MM.1S (cell line): ENCODE measurements at regions not wholly inside any gene's neighbourhood (a gene's known extent, or its start where the extent isn't known, plus 50 kb on each side); places are given as distances from the start of the nearest gene placed in this dataset.

Source experiments
- EZH2 ChIP-seq: fragments of 300-600 bp; sonication (generic); optimal IDR thresholded peaks from 2 replicates; pipeline ENCODE3; 2017; ENCODE audit warnings: low read depth, mild to moderate bottlenecking, antibody characterized with exemption, low read length, mixed read lengths
- EZH2phosphoT487 ChIP-seq: fragments of 300-600 bp; sonication (generic); IDR thresholded peaks from 2 replicates; pipeline ENCODE4 v1.6.1; 2018; ENCODE audit warnings: antibody characterized with exemption, low read length
- TF ChIP-seq, protein P1 (sequence below): fragments of 300-600 bp; sonication (generic); IDR thresholded peaks from 2 replicates; pipeline ENCODE4 v1.5.1; 2016; ENCODE audit warnings: antibody characterized with exemption, low read length, mixed read lengths

DNA sequence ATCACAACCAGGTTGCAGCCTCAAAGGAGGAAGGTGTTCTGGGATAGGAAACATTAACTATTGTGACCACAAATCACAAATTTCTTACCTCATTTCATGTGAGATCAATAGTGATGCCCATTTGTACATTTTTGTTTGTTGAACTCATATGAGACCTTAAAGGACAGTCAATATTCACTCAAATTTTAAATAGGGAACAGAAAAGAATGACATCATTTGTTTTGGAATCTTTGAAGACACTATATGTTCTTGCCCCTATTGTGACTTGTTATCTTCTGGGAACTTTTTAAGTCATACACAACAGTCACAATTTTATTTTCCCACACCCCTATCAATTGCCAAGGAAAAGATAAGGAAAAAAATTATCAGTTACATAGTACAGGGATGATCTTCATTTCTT is 346.5 kb downstream of the ARAP2 start:
- TF ChIP-seq, protein P1, sequence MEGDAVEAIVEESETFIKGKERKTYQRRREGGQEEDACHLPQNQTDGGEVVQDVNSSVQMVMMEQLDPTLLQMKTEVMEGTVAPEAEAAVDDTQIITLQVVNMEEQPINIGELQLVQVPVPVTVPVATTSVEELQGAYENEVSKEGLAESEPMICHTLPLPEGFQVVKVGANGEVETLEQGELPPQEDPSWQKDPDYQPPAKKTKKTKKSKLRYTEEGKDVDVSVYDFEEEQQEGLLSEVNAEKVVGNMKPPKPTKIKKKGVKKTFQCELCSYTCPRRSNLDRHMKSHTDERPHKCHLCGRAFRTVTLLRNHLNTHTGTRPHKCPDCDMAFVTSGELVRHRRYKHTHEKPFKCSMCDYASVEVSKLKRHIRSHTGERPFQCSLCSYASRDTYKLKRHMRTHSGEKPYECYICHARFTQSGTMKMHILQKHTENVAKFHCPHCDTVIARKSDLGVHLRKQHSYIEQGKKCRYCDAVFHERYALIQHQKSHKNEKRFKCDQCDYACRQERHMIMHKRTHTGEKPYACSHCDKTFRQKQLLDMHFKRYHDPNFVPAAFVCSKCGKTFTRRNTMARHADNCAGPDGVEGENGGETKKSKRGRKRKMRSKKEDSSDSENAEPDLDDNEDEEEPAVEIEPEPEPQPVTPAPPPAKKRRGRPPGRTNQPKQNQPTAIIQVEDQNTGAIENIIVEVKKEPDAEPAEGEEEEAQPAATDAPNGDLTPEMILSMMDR: no peak
- TF ChIP-seq EZH2 (no peak), EZH2phosphoT487 (no peak)
